SK-N-SH treated with all-trans-retinoic acid at 6 μM for 48 hours (cell line): ENCODE measurements at regions not wholly inside any gene's neighbourhood (a gene's known extent, or its start where the extent isn't known, plus 50 kb on each side); places are given as distances from the start of the nearest gene placed in this dataset.

Source experiments
- ATAC-seq: fragments of 200-7000 bp; cut with Tn5 transposase; 3 replicates; pipeline ENCODE4 v1.9.1; 2020; ENCODE audit warnings: mild to moderate bottlenecking, moderate library complexity
- ARNTL ChIP-seq: fragments of 450-650 bp; formaldehyde crosslinking; IDR thresholded peaks from 2 replicates; pipeline ENCODE4 v1.5.0; 2020; ENCODE audit warnings: low read depth, mild to moderate bottlenecking, moderate library complexity, borderline replicate concordance
- CREB5 ChIP-seq: fragments of 250-450 bp; sonication (Bioruptor Pico); IDR thresholded peaks from 2 replicates; pipeline ENCODE4 v1.5.1; 2020; ENCODE audit warnings: low read depth, mild to moderate bottlenecking, moderate library complexity
- CSDC2 ChIP-seq: fragments of 250-450 bp; sonication (Bioruptor Pico); IDR thresholded peaks from 2 replicates; pipeline ENCODE4 v1.5.0; 2020; ENCODE audit warnings: mild to moderate bottlenecking, moderate library complexity
- ESRRG ChIP-seq: fragments of 250-450 bp; sonication (Bioruptor Pico); IDR thresholded peaks from 2 replicates; pipeline ENCODE4 v1.6.1; 2021; ENCODE audit warnings: mild to moderate bottlenecking
- GLIS3 ChIP-seq: fragments of 250-450 bp; sonication (Bioruptor Pico); IDR thresholded peaks from 2 replicates; pipeline ENCODE4 v1.5.0; 2020; ENCODE audit warnings: mild to moderate bottlenecking, moderate library complexity
- ISL1 ChIP-seq: fragments of 250-450 bp; sonication (Bioruptor Pico); IDR thresholded peaks from 2 replicates; pipeline ENCODE4 v2.1.2; 2022; ENCODE audit warnings: mild to moderate bottlenecking, moderate library complexity
- OSR1 ChIP-seq: fragments of 250-450 bp; sonication (Bioruptor Pico); IDR thresholded peaks from 2 replicates; pipeline ENCODE4 v1.8.0; 2022; ENCODE audit warnings: moderate library complexity, mild to moderate bottlenecking, inconsistent platforms
- PATZ1 ChIP-seq: fragments of 250-450 bp; sonication (Bioruptor Pico); IDR thresholded peaks from 2 replicates; pipeline ENCODE4 v1.8.0; 2020; ENCODE audit warnings: mild to moderate bottlenecking, moderate library complexity, borderline replicate concordance
- POU6F1 ChIP-seq: fragments of 250-450 bp; sonication (Bioruptor Pico); IDR thresholded peaks from 2 replicates; pipeline ENCODE4 v1.8.0; 2021; ENCODE audit warnings: low read depth, mild to moderate bottlenecking, moderate library complexity, borderline replicate concordance
- PPARA ChIP-seq: fragments of 250-450 bp; sonication (Bioruptor Pico); IDR thresholded peaks from 2 replicates; pipeline ENCODE4 v1.5.0; 2020; ENCODE audit warnings: mild to moderate bottlenecking, borderline replicate concordance
- RARB ChIP-seq: fragments of 250-450 bp; sonication (Bioruptor Pico); IDR thresholded peaks from 2 replicates; pipeline ENCODE4 v1.8.0; 2021; ENCODE audit warnings: mild to moderate bottlenecking, moderate library complexity
- SNAI2 ChIP-seq: fragments of 250-450 bp; sonication (Bioruptor Pico); IDR thresholded peaks from 2 replicates; pipeline ENCODE4 v1.5.0; 2020; ENCODE audit warnings: mild to moderate bottlenecking, moderate library complexity
- TCF4 ChIP-seq: fragments of 250-450 bp; sonication (Bioruptor Pico); IDR thresholded peaks from 2 replicates; pipeline ENCODE4 v1.8.0; 2021; ENCODE audit warnings: mild to moderate bottlenecking, moderate library complexity, borderline replicate concordance
- TOX ChIP-seq: fragments of 250-450 bp; sonication (Bioruptor Pico); IDR thresholded peaks from 2 replicates; pipeline ENCODE4 v1.8.0; 2021; ENCODE audit warnings: mild to moderate bottlenecking, moderate library complexity, borderline replicate concordance
- TSHZ2 ChIP-seq: fragments of 250-450 bp; sonication (Bioruptor Pico); IDR thresholded peaks from 2 replicates; pipeline ENCODE4 v1.5.0; 2020; ENCODE audit warnings: mild to moderate bottlenecking, moderate library complexity
- ZC3H10 ChIP-seq: fragments of 250-450 bp; sonication (Bioruptor Pico); IDR thresholded peaks from 2 replicates; pipeline ENCODE4 v1.5.1; 2021; ENCODE audit warnings: mild to moderate bottlenecking, moderate library complexity
- ZFP3 ChIP-seq: fragments of 250-450 bp; sonication (Bioruptor Pico); IDR thresholded peaks from 2 replicates; pipeline ENCODE4 v1.5.0; 2020; ENCODE audit warnings: mild to moderate bottlenecking, moderate library complexity
- ZFP30 ChIP-seq: fragments of 450-650 bp; formaldehyde crosslinking; IDR thresholded peaks from 2 replicates; pipeline ENCODE4 v1.5.0; 2022; ENCODE audit warnings: mild to moderate bottlenecking, moderate library complexity
- ZNF565 ChIP-seq: fragments of 450-650 bp; formaldehyde crosslinking; conservative IDR thresholded peaks from 2 replicates; pipeline ENCODE4 v1.5.0; 2020; ENCODE audit warnings: low read depth, mild to moderate bottlenecking, moderate library complexity
- ZNF70 ChIP-seq: fragments of 450-650 bp; formaldehyde crosslinking; IDR thresholded peaks from 2 replicates; pipeline ENCODE4 v1.5.0; 2020; ENCODE audit warnings: mild to moderate bottlenecking, moderate library complexity
- ZNF8 ChIP-seq: fragments of 450-650 bp; formaldehyde crosslinking; IDR thresholded peaks from 2 replicates; pipeline ENCODE4 v1.5.0; 2020; ENCODE audit warnings: mild to moderate bottlenecking, moderate library complexity

GRCh38 chr13:39130301-39130700 lies 92.0 kb downstream of the NHLRC3 start:
- TF ChIP-seq OSR1 (CRISPR knock-in tag) (no peak), SNAI2 (CRISPR knock-in tag) (no peak), ESRRG (CRISPR knock-in tag) (no peak), TSHZ2 (no peak)
- no peak for ATAC-seq

- no peak for TF ChIP-seq CREB5
- no peak for TF ChIP-seq OSR1 (CRISPR knock-in tag)
- TF ChIP-seq TOX (CRISPR knock-in tag) = no peak
- no peak for TF ChIP-seq ZNF565 (CRISPR knock-in tag)
- no peak for TF ChIP-seq CSDC2 (CRISPR knock-in tag)
- no peak for TF ChIP-seq RARB (CRISPR knock-in tag)
- TF ChIP-seq ZFP3 (CRISPR knock-in tag) = no peak
- no peak for TF ChIP-seq ZFP30 (CRISPR knock-in tag)
- no peak for TF ChIP-seq PPARA (CRISPR knock-in tag)
- ATAC-seq = no peak
These were observed 94.3 kb downstream of the NHLRC3 start for GRCh38 chr13:39132286-39133230.

- TF ChIP-seq PATZ1 (CRISPR knock-in tag) = no peak
- TF ChIP-seq OSR1 (CRISPR knock-in tag) = no peak
- ATAC-seq = no peak
These were observed 95.5 kb downstream of the NHLRC3 start for GRCh38 chr13:39133781-39134180.

- TF ChIP-seq ZC3H10 (CRISPR knock-in tag) = no peak
- TF ChIP-seq POU6F1 (CRISPR knock-in tag) = no peak
- TF ChIP-seq ZFP3 (CRISPR knock-in tag) = no peak
- TF ChIP-seq ARNTL (CRISPR knock-in tag) = no peak
- no peak for TF ChIP-seq ESRRG (CRISPR knock-in tag)
- TF ChIP-seq ZNF8 (CRISPR knock-in tag) = no peak
- TF ChIP-seq PPARA (CRISPR knock-in tag) = no peak
- no peak for TF ChIP-seq GLIS3 (CRISPR knock-in tag)
- no peak for TF ChIP-seq ZFP30 (CRISPR knock-in tag)
- TF ChIP-seq RARB (CRISPR knock-in tag) = no peak
- no peak for TF ChIP-seq TCF4 (CRISPR knock-in tag)
- TF ChIP-seq ISL1 (CRISPR knock-in tag) = no peak
- TF ChIP-seq CSDC2 (CRISPR knock-in tag) = no peak
- TF ChIP-seq ZNF565 (CRISPR knock-in tag) = no peak
- TF ChIP-seq SNAI2 (CRISPR knock-in tag) = no peak
- no peak for TF ChIP-seq ZNF70 (CRISPR knock-in tag)
- ATAC-seq = no peak
These were observed 96.3 kb downstream of the NHLRC3 start for GRCh38 chr13:39134574-39134973.
